ENCODE measurements at regions not wholly inside any gene's neighbourhood (a gene's known extent, or its start where the extent isn't known, plus 50 kb on each side); places are given as distances from the start of the nearest gene placed in this dataset.
"Not testable (repeated sequence)": the region's sequence is repeated elsewhere in the genome, so short reads cannot be mapped to it uniquely, and the experiment has no call there.

DNA sequence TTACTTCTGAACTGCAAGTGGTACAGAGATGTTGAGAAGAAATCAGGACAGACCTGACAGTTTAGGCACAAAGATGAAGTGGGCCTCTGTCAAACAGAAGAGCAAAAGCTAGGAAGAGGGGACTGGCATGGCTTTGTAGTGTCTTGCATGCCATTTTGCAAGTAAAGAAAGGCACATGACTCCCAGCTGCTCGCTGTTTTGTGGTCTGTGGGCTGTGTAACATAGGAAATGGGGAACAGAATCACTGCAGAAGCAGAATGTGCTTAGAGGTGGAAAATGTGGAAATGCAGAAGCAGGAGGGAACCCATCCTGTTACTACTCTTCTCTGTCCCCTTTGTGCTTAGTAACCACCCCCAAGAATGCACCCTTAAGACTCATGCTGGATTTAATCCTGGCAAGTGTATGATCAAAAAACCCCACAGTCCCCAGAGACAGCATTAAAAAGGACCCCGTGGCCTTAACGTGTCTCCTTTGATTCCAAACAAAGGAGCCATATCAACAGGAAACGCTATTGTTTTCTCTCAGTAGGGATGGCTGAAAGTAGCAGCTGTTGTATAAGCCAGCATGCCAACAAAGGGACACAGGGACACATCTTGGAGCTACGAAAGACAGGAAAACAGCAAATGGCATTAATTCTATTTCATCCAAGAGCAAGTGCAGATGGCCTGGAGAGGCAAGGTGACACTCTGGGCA, 177.6 kb upstream of the GLRA2 start:
- no peak for DNase-seq (ENCODE audit: low spot score)

DNA sequence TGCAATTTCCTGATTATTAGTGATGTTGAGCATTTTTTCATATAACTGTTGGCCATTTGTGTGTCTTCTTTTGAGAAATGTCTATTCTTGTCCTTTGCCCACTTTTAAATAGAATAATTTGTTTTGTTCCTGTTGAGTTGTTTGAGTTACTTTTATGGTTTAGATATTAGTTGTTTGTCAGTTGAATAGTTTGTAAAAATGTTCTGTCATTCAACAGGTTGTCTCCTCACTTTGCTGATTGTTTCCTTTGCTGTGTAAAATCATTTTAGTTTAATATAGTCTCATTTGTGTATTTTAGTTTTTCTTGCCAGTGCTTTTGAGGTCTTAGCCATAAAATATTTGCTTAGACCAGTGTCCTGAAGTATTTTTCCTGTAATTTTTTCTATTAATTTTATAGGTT, 181.8 kb upstream of the GLRA2 start:
- DNase-seq (ENCODE audit: low spot score), result no peak

DNA sequence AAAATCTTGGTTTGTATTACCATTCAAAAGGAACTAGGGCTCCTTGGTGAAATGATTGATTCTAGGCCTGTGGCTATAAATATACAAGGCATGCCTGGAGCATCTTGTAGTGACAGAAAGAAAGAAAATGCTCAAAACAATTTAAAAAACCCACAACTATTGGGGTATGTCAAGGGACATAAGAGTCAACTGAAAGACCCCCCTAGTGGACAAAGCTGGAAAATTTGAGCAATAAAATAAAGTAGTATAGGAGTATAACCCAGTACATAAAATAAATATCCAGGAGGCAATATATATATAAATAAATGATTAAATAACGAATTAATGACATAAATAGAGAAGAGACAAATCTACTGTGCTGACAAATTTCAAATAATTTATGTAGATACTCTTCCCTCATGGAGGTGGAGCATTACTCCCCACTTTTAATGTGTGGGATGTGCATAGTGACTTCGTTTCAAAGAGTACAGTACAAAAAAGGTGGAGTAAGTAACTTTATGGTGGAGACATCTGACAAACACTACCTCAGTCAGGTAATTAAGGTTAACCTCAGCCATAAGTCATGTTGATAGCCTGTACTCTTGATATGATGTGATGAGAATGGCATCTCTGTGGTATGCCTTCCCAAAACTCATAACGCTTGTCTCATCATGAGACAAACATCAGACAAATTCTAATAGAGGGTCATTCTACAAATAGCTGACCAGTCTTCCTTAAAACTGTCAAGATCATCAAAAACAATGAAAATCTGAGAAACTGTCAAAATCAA, 185.0 kb upstream of the GLRA2 start:
- DNase-seq (ENCODE audit: low spot score), result no peak

DNA sequence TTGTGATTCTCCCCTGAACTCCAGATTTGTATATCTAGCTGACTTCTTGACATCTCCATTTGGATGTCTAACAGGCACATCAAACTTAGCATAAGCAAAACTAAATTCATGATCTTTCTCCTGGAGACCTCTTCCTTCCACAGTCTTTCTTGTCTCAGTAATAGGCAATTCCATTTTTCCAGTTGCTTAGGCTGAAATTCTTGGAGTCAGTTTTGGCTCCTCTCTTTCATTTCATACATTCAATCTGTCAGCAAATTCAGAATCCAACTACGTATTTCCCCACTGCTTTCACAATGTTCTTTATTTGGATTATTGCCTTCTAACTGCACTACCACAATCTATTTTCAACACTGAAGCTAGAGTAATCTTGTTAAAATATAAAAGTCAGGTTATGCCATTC, 219.9 kb upstream of the GLRA2 start:
- no peak for DNase-seq (ENCODE audit: low spot score)

DNA sequence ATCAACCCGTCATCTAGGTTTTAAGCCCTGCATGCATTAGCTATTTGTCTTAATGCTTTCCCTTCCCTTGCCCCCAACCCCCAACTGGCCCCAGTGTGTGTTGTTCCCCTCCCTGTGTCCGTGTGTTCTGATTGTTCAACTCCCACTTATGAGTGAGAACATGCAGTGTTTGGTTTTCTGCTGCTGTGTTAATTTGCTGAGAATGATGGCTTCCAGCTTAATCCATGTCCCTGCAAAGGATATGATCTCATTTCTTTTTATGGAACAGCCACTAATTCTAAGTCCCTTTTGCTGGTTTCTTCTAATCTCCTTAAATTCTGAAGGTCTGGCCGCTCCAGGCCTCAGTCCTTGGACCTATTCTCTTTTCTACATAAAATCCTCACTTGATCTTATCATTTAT, 220.4 kb upstream of the GLRA2 start:
- DNase-seq (ENCODE audit: low spot score), result not testable (repeated sequence)

DNA sequence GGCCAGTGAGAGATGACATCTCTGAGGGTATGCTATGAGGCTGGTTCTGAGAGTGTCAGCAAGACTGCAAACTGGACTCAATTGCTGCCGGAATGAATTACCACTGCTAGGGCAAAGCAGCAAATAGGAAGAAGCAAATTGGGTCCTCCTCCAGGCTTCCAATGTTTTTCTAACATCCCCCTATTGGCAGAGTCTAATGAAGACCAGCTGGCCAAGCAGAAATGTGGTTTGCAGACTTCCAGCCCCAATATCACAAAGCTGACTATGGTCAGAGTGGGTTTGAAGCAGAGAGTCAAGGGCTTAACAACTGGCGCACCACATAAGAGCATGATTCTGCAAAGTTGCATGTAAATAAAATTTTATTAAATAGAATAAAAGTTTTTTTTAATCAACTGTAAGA, 225.4 kb upstream of the GLRA2 start:
- no peak for DNase-seq (ENCODE audit: low spot score)

DNA sequence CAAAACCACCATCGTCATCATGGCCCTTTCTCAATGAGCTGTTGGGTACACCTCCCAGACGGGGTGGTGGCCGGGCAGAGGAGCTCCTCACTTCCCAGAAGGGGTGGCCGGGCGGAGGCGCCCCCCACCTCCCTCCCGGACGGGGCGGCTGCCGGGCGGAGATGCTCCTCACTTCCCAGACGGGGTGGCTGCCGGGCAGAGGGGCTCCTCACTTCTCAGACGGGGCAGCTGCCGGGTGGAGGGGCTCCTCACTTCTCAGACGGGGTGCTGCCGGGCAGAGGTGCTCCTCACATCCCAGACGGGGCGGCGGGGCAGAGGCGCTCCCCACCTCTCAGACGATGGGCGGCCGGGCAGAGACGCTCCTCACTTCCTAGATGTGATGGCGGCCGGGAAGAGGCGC, 226.8 kb upstream of the GLRA2 start:
- not testable (repeated sequence) for DNase-seq (ENCODE audit: low spot score)

DNA sequence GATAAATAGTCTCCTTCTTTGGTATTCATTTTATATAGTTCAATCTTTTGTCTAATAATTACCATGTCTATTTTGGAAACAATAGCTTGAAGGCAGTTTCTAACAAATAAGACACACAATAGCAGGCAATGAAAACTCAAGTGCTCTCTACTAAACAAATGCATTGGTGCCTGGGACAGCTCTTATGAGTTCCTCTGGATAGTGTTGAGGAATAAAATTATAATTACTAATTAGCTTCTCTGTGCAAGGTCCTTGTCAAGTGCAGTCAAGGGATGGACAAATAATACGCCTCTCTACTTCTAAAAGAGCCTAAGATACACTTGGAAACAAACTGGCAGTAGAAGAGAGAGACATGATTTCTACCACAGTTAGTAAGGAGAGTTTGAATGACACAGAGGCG, 229.0 kb upstream of the GLRA2 start:
- no peak for DNase-seq (ENCODE audit: low spot score)

DNA sequence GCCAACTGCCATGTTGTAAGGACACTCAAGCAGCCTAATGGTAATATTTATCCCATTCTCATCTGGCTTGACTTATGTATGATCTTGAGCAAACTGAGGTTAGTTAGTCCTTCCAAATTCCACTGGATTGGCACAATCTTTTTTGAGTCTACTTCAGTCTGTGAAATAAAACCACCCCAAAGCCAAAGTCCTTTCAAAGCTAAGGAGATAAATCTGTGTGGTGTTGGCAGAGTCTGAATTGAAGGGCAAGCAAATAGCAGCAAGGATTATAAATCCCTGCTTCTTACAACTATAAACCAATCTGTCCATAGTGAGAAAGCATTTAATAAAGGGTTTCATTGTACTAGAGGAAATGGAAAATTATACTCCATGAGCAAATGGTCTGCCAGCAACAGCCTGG, 233.9 kb upstream of the GLRA2 start:
- DNase-seq (ENCODE audit: low spot score), result no peak

DNA sequence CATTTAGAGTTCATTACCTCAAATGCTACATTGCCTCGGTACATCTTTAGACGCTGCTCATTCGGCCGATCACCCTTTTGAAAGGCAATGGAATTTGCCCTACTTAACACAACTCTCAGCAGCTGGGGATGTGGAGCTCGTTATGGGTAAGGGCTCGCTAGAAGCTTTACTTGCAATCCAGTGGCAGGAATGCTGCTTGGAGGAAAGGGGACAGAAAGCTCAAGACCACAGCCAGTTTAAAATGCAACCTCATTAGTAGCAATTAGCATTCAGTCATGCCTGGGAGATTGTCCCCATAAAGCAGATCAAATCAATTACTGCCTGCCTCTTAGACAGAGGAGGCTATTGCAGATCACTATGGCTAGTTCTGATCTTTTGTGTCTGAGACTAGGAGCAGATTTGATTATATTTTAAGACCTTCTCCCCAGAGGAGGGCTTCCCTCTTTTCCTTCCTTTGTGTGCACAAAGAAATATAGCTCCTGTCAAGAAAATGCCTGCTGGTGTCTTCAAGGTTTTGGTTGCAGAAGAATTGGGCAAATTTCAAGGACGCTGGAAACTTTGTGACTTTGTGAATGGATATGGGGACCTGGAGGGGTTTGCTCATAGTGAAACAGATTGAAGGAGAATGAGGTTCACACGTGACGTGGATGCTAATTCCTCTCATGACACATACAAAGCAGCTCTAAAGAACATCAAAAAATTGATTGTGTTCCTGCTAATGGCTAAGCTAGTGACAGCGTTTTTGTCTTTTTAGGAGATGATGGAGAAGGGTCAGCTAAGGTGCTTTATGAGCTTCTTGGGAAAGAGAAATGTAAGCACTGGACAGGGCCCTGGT, 237.5 kb upstream of the GLRA2 start:
- peak; percentile 2 for DNase-seq (ENCODE audit: low spot score)

DNA sequence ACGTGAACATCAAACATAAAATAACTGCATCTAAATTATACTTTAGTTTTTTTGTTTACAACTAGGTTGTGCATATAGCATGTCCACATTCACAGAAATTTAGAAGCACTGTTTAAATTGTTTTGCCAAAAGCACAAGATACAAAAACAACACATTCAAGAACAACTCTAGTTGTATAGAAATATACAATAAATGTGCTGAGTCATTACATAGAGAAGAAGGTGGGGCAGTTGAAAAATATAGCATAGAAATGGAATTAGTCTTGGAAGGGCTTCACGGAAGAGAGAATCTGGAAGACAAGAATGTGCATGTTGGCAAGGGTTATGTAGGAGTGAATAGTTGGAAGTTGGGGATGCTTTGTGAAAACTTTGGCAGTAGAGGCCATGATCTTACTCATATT, 239.0 kb upstream of the GLRA2 start:
- DNase-seq (ENCODE audit: low spot score), result no peak

DNA sequence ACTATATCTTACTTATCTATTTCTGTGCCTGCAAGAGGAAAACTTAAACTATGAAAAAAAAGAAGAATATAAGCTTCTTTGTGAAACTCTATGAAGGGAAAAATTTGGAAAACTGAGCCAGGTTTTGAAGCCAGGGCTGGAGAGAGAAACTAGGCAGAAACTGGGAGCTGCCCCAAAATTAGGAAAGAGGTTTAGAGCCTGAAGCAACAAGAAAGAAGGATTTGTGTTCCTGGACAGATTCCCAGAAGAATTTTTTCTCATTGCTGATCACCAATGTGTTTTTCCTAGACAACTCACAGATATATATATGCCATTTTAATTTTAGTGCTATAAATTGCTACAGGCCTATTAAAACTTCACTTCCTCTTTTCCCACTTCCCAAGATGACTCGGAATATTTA, 245.0 kb upstream of the GEMIN8 start:
- peak; percentile 5 for DNase-seq (ENCODE audit: low spot score)

DNA sequence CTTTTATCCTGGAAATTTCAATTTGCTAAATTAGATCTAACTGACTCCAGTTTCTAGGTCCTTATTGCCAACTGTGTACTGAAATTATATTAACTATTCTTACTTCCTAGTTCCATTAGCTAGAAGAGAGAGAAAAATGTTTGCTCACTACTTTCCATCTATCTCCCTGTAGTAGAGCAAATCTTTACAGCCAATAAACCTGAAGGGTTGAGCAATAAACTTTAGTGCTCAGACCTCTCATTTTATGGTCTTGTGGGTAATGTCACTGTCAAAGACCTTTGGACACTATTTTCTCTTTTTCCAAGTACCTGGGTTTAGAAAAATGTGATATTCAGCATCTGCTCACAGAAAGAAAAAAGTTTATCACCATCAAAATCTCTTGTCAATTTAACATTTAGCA, 237.5 kb upstream of the GEMIN8 start:
- DNase-seq (ENCODE audit: low spot score), result no peak

DNA sequence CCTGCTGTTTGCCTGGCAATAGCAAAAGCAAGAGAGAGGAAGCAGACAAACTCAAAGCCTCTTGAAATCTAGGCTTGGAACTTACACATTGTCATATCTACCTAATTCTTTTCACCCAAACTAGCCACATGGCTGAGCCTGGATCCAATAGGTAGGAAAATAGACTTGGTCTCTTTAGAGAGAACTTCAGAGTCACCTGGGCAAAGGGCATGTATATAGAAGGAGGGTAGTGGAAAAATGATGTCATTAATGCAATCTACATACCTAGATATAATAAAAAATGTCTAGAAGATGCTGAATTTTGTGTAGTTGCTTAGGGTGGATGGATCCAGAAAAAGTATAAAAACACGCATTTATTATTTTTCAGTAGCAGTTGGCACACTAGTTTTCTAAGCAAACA, 237.0 kb upstream of the GEMIN8 start:
- no peak for DNase-seq (ENCODE audit: low spot score)

DNA sequence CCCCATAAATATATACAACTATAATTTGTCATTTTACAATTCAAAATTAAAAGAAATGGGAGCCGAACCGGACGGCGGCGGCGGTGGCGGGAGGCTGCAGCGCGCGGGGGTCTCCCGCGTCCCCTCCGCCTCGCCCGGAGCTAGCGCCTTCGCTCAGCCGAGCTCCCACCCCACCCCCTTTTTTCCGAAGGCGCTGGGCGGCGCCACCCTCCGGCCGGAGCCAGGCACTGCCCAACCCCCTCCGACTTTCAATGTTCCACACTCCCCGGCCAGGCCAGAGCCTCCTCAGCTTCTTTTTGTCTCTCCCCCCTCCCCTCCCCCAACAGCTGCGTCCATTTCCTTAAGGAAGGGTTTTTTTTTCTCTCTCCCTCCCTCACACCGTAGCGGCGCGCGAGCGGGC, 214.1 kb upstream of the GEMIN8 start:
- DNase-seq (ENCODE audit: low spot score), result no peak

DNA sequence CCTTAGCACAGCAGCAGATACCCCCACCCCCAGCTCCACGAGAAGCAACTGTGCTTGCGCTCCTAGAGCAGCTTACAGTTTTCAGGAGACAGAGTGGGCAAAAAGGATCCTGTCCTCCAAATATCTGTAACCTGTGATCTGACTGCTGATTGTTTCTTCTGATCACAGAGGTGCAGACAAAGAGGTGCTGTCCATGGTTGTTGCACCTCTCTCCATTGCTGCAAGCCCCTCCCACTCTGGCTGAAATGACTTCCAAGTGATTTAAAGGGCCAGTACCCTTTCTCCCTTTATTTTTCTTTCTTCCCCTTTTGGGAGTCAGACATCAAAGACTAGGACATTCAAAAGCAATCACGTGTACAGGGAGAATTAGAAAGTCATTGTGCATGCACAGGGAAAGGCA, 205.3 kb upstream of the GEMIN8 start:
- no peak for DNase-seq (ENCODE audit: low spot score)

DNA sequence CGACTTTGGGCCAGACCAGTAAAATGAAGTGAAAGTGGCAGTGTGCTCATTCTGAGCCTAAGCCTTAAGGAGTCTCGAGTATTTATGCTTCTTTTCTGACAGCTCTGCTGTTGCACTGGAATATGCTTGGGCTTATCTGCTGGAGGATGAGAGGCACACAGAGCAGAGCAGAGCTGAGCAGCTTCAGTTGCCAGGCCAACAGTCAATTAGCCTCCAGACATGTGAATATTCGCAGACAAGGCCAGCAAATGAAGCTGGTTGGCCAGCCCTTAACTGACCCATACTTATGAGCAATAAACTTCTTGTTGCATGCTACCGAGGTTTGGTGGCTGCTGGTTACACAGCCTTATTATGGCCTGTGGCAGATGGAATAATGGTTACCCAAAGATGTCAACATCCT, 203.0 kb upstream of the GEMIN8 start:
- no peak for DNase-seq (ENCODE audit: low spot score)

DNA sequence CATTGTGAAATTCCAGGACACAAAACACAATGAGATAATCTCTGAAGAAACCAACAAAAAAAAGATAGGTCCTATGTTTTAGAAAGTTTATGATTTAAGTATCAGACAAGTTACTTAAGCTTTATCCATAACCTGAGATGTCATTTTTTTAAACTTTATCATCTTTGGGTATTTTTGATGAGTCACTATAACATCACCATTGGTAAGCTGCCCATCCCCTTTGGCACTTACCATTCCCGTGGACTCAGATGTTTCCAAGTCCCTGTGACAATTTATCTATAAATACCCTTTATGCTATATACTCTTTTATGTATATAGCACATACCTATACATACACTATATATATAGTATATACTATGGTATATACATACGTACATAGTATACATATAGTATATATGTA, 198.9 kb upstream of the GEMIN8 start:
- DNase-seq (ENCODE audit: low spot score), result no peak

DNA sequence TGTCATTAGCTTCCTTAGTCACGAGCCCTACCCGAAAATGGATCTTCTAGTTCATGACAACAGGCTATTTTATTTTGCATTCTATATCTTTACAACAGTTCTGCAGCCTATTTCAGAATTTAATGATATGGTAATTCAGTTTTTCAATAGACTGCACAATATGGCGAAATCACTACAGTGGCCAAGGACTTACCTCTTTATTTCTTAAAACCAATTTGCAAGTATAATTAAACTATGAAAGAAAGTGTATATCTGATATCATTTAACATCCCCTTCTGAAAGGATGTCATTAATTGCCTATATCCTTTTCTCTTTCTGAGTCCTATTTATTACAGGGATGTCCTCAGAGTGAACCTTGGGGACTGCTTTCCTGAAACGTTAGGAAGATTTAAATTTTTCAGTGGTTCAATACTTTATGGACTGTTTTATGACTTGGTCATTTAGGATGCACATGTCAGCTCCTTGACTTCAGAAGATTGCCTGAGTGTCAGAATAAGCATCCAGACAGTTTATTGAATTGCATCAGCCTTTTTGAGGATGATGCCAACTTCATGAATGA, 190.8 kb upstream of the GEMIN8 start:
- DNase-seq (ENCODE audit: low spot score), result no peak

DNA sequence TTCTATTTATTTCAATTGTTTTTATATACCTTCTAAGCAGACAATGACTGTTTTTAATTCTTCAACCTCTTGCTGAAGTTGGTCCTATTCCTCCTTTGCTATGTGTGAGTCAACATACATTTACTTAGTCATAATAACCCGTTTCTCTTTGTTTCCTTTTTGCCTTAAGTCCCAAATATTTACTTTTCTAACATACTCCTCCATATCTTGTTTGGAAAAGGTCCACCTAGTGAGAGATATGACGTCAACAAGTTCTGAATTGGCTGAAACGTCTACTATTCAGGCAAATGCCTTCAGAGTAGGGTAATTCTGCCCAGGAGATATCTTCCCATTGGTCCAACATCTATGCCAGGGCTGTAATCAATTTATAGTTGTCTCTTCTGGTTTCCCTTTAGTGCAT, 179.3 kb upstream of the GEMIN8 start:
- DNase-seq (ENCODE audit: low spot score), result no peak

DNA sequence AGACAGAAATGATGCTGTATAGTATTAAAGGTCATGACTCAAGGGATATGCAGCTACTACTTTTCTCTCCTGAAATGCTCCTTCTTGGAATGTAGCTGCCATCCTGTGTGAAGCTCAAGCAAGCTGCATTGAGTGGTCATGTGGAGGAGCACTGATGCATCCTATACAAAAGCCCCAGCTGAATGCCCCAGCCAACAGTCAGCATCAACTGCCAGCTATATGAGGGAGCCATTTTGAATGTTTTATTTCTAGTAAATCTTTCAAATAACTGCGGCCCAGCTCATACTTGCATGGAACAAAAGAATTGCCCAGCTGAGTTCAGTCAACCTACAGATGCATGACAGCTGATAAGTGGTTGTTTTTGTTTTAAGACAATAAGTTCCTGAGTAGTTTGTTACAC, 165.0 kb upstream of the GEMIN8 start:
- DNase-seq (ENCODE audit: low spot score), result no peak

DNA sequence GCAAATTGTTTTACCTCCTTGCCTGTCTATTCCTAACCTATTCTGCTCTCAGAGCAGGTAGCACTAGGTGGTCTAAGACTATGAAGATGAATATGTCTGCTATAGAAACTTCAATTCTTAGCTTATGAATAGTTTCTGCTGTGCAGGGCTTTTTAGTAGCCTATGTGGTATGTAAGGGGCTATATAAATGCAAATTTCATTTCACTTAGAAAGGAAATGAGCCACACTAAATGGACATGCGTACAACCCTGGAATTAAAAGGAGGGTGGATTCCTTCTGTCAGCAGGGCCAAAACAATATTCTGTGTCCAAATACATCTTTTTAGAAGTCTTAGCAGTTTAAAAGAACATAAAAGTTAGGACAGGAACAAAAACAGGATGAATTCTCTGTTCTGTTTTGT, 163.9 kb upstream of the GEMIN8 start:
- no peak for DNase-seq (ENCODE audit: low spot score)

DNA sequence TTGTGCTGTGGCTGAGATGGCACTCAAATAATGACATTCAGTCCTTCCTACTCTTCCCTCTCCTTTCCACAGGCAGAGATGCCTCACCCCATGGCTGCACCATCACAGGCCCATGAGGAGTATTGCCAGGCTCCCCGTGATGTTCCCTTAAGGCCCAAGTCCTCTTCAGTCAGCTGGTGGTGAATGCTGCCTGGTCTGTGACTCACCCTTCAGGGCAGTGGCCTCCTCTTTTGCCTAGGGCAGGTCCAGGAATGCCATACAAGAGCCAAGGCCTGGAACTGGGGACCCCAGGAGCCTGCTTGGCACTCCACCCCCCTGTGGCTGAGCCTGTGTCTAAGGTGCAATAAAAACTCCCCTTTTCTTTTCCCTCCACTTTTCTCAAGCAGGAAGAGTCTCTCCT, 144.2 kb upstream of the GEMIN8 start:
- DNase-seq (ENCODE audit: low spot score), result no peak
